ENCODE measurements at regions not wholly inside any gene's neighbourhood (a gene's known extent, or its start where the extent isn't known, plus 50 kb on each side); places are given as distances from the start of the nearest gene placed in this dataset.

DNA sequence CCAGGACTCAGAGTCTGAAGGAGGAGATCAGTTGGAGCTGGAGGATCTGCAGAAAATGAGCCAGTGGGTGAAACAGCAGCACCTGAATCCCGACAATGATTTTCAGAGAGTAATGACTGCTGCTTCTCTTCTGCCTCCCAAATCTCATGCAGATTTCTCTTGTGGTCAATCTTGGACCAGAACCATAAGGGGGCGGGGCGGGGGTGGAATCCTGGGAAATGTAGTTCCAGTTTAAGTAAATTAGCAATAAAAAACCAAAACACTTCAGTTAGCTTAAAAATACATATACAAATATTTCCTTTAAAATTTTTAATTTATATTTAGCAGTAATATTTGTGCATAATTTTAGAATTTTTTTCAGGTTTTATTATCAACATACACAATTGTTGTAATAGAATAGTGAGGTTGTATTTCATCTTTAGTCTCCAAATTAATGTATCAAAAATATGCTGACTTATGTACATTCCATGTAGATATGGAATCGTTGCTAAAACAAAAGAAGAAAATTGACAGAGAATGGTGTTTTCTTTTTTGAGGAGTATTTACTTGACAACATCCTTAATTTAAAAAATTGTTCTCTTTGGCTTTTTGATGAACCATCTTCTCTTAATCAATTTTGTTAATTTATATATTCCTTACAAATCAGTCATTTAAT lies 223.5 kb upstream of the SYT10 start:
- no peak for TF ChIP-seq CTCF (conservative IDR thresholded peaks at IDR 0.05; ENCODE audit: low read depth)
- ChIA-PET POLR2A (ENCODE audit: low non-redundant PET) (no interaction called here), CTCF (interaction anchor here (0.6 kb wide), 1 partner anchor 244 kb away, joined by 3 read pairs; no protein-coding TSS in a partner anchor)
- no peak overlapping the region for H3K27ac ChIP-seq
- no peak for DNase-seq (ENCODE audit: low spot score)

DNA sequence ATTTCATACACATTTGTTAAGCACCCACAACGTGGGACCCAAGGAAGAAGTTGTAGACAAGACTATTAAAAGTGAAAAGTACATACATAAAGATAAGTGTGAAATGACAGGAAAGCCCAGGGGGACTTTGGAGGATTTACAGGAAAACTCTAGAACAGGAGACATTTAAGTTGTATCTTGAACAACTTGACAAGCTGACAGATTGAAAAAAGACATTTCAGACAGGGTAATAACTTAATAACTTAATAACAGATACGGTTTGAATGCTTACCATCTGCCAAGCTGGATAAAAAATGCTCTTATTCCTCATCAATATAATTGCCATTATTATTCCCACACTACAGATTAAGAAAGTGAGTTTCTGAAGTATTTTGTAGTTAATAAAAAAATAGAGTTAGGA lies 229.7 kb upstream of the SYT10 start:
- no peak overlapping the region for H3K27ac ChIP-seq
- no peak for DNase-seq (ENCODE audit: low spot score)
- ChIA-PET CTCF (no interaction called here), POLR2A (ENCODE audit: low non-redundant PET) (no interaction called here)
- no peak for TF ChIP-seq CTCF (conservative IDR thresholded peaks at IDR 0.05; ENCODE audit: low read depth)

- ChIA-PET POLR2A (ENCODE audit: low non-redundant PET) (no interaction called here), CTCF (no interaction called here)
- no peak for DNase-seq (ENCODE audit: low spot score)
- TF ChIP-seq CTCF (conservative IDR thresholded peaks at IDR 0.05; ENCODE audit: low read depth) = no peak
- H3K27ac ChIP-seq = no peak overlapping the region
These were observed 230.7 kb upstream of the SYT10 start for GRCh38 chr12:33670284-33670683.

GRCh38 chr12:33671676-33672075 lies 232.1 kb upstream of the SYT10 start:
- ChIA-PET POLR2A (ENCODE audit: low non-redundant PET) (no interaction called here), CTCF (no interaction called here)
- H3K27ac ChIP-seq = no peak overlapping the region
- no peak for DNase-seq (ENCODE audit: low spot score)
- no peak for TF ChIP-seq CTCF (conservative IDR thresholded peaks at IDR 0.05; ENCODE audit: low read depth)

GRCh38 chr12:33672836-33673577 lies 233.4 kb upstream of the SYT10 start:
- no peak for DNase-seq (ENCODE audit: low spot score)
- ChIA-PET CTCF (interaction anchor here (0.7 kb wide), 1 partner anchor 9 kb away, joined by 3 read pairs; no protein-coding TSS in a partner anchor), POLR2A (ENCODE audit: low non-redundant PET) (no interaction called here)
- no peak overlapping the region for H3K27ac ChIP-seq
- TF ChIP-seq CTCF (conservative IDR thresholded peaks at IDR 0.05; ENCODE audit: low read depth) = no peak

- no peak overlapping the region for H3K27ac ChIP-seq
- no peak for DNase-seq (ENCODE audit: low spot score)
- CTCF ChIA-PET = no interaction called here
These were observed 237.2 kb upstream of the SYT10 start for GRCh38 chr12:33676866-33677265.

More at GRCh38 chr12:33676866-33677265, 237.2 kb upstream of the SYT10 start:
- POLR2A ChIA-PET (ENCODE audit: low non-redundant PET) = no interaction called here
- no peak for TF ChIP-seq CTCF (conservative IDR thresholded peaks at IDR 0.05; ENCODE audit: low read depth)
